Stomach (tissue), 4 donors: ENCODE measurements at regions not wholly inside any gene's neighbourhood (a gene's known extent, or its start where the extent isn't known, plus 50 kb on each side); places are given as distances from the start of the nearest gene placed in this dataset.

Experiments used
- CTCF ChIP-seq, 7 experiments: fragments of 450-650 bp in 4 of 7; fragments of 200-600 bp in 3 of 7; sonication (generic) in 3 of 7; IDR thresholded peaks; one replicate each; pipeline ENCODE4 v1.5.1; 2016 to 2019; ENCODE audit warnings: antibody characterized with exemption in 7 of 7, control low read depth in 2 of 7, mild to moderate bottlenecking in 1 of 7
- POLR2A ChIP-seq, 4 donors: fragments of 450-650 bp; IDR thresholded peaks; one replicate each; pipeline ENCODE4 v1.6.1; 2016; ENCODE audit warnings: antibody characterized with exemption in 4 of 4, control low read depth in 2 of 4, mild to moderate bottlenecking in 1 of 4, moderate library complexity in 1 of 4

GRCh38 chr4:162535121-162535520 lies 371.3 kb upstream of the FSTL5 start:
- TF ChIP-seq POLR2A (IDR thresholded peaks at IDR 0.05) (no peak), CTCF (IDR thresholded peaks at IDR 0.05) (no peak)
